ENCODE measurements at regions not wholly inside any gene's neighbourhood (a gene's known extent, or its start where the extent isn't known, plus 50 kb on each side); places are given as distances from the start of the nearest gene placed in this dataset.

- no peaks in the 10 kb centered on the region for H3K27me3 ChIP-seq
- DNase-seq (ENCODE audit: low read depth in 1 of 2, low spot score in 1 of 2), result no peak
- TF ChIP-seq, protein P1, sequence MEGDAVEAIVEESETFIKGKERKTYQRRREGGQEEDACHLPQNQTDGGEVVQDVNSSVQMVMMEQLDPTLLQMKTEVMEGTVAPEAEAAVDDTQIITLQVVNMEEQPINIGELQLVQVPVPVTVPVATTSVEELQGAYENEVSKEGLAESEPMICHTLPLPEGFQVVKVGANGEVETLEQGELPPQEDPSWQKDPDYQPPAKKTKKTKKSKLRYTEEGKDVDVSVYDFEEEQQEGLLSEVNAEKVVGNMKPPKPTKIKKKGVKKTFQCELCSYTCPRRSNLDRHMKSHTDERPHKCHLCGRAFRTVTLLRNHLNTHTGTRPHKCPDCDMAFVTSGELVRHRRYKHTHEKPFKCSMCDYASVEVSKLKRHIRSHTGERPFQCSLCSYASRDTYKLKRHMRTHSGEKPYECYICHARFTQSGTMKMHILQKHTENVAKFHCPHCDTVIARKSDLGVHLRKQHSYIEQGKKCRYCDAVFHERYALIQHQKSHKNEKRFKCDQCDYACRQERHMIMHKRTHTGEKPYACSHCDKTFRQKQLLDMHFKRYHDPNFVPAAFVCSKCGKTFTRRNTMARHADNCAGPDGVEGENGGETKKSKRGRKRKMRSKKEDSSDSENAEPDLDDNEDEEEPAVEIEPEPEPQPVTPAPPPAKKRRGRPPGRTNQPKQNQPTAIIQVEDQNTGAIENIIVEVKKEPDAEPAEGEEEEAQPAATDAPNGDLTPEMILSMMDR (IDR thresholded peaks at IDR 0.05; ENCODE audit: low read depth, low read length), result no peak
- no peaks in the 10 kb centered on the region for H3K9me3 ChIP-seq (ENCODE audit: low read depth)
- H3K4me1 ChIP-seq (ENCODE audit: low read depth), result no peaks in the 10 kb centered on the region
- H3K36me3 ChIP-seq, result no peaks in the 10 kb centered on the region
- H3K27ac ChIP-seq, result no peak overlapping the region
- no peak overlapping the region for H3K4me3 ChIP-seq
Observed at GRCh38 chr9:70472268-70473249, 58.1 kb upstream of the KLF9 start.

- Histone ChIP-seq H3K4me3 (no peak overlapping the region), H3K27me3 (no peaks in the 10 kb centered on the region), H3K36me3 (no peaks in the 10 kb centered on the region), H3K4me1 (ENCODE audit: low read depth) (no peaks in the 10 kb centered on the region), H3K9me3 (ENCODE audit: low read depth) (no peaks in the 10 kb centered on the region), H3K27ac (no peak overlapping the region)
- DNase-seq (ENCODE audit: low read depth in 1 of 2, low spot score in 1 of 2), result peak; percentile 49 to 50
- TF ChIP-seq, protein P1 (IDR thresholded peaks at IDR 0.05; ENCODE audit: low read depth, low read length), result no peak
Observed at GRCh38 chr9:70470050-70471015, 55.9 kb upstream of the KLF9 start.

GRCh38 chr9:70468291-70468690 is 53.8 kb upstream of the KLF9 start:
- Histone ChIP-seq H3K27me3 (no peaks in the 10 kb centered on the region), H3K4me3 (no peak overlapping the region), H3K4me1 (ENCODE audit: low read depth) (no peaks in the 10 kb centered on the region), H3K9me3 (ENCODE audit: low read depth) (no peaks in the 10 kb centered on the region), H3K27ac (no peak overlapping the region), H3K36me3 (no peaks in the 10 kb centered on the region)
- TF ChIP-seq, protein P1 (IDR thresholded peaks at IDR 0.05; ENCODE audit: low read depth, low read length), result no peak
- DNase-seq (ENCODE audit: low read depth in 1 of 2, low spot score in 1 of 2), result no peak

DNA sequence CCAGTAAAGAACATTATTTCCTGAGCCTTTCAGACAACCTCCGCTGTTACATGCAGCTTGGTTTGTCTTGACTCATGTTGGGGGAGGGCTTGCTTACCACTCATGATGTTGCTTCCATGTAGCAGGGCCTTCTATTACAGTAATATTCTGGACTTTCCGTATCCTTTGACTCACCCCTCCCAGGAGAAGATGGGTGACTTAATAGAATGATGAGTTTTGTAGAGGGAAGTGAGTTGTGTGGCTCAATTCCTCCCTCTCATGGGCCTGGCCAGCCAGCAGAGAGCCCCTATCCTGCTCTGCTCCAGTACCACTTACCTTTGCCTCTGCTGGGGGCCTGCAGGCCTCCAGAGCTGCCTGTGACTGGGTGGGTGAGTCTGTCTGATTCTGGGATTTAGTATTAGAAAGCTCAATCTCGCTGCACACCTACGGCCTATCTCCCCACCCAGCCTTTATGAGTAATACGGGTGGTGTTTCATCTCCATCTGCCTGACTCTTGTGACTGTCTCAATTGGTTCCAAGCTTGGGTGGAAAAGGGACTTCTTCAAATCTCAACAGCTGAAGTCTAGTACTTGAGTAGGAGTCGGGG is 52.6 kb upstream of the KLF9 start:
- H3K27ac ChIP-seq, result no peak overlapping the region

More for the DNA sequence above, 52.6 kb upstream of the KLF9 start:
- Histone ChIP-seq H3K27me3 (no peaks in the 10 kb centered on the region), H3K9me3 (ENCODE audit: low read depth) (no peaks in the 10 kb centered on the region), H3K4me1 (ENCODE audit: low read depth) (no peaks in the 10 kb centered on the region), H3K36me3 (no peaks in the 10 kb centered on the region), H3K4me3 (no peak overlapping the region)
- DNase-seq (ENCODE audit: low read depth in 1 of 2, low spot score in 1 of 2), result peak in 1 of 2 donors; percentile 79
- TF ChIP-seq, protein P1 (IDR thresholded peaks at IDR 0.05; ENCODE audit: low read depth, low read length), result peak; percentile 9
